Large intestine (tissue), 3 donors: ENCODE measurements at regions not wholly inside any gene's neighbourhood (a gene's known extent, or its start where the extent isn't known, plus 50 kb on each side); places are given as distances from the start of the nearest gene placed in this dataset.
"Not testable (repeated sequence)": the region's sequence is repeated elsewhere in the genome, so short reads cannot be mapped to it uniquely, and the experiment has no call there.

ENCODE experiments used
- DNase-seq, 2 donors: peaks; one replicate each; pipeline versions ENCODE4 v3.0.0 to v3.0.0-alpha.2; 2013
- H3K27ac ChIP-seq: one replicate; pipeline ENCODE4 v1.5.1; 2013; ENCODE audit warnings: low read length
- H3K27me3 ChIP-seq: 2 replicates; pipeline ENCODE4 v1.6.1; 2013; ENCODE audit warnings: low read length; ENCODE audit not compliant: control insufficient read depth, insufficient read depth
- H3K36me3 ChIP-seq: 2 replicates; pipeline ENCODE4 v1.6.1; 2013; ENCODE audit warnings: low read length; ENCODE audit not compliant: control insufficient read depth, insufficient read depth
- H3K4me1 ChIP-seq: one replicate; pipeline ENCODE4 v1.6.1; 2013; ENCODE audit warnings: low read length; ENCODE audit not compliant: control insufficient read depth, insufficient read depth
- H3K4me3 ChIP-seq: one replicate; pipeline ENCODE4 v1.5.1; 2013; ENCODE audit warnings: low read length
- H3K9me3 ChIP-seq: one replicate; pipeline ENCODE4 v1.6.1; 2013; ENCODE audit warnings: mild to moderate bottlenecking, low read depth, low read length, moderate library complexity; ENCODE audit not compliant: control insufficient read depth
- WGBS: methylation state at CpG from one replicate; pipeline ENCODE4 v1.1.5; 2013; ENCODE audit warnings: low lambda C conversion rate; ENCODE audit not compliant: insufficient coverage; 5-methylcytosine and 5-hydroxymethylcytosine counted together

GRCh38 chr5:12110629-12111028 lies 206.4 kb upstream of the CTNND2 start:
- WGBS = 43% methylated on average over 1 of the region's 3 CpGs
- DNase-seq = peak in 1 of 2 donors; percentile 48
- Histone ChIP-seq H3K4me3 (no peak overlapping the region), H3K36me3 (no peaks in the 10 kb centered on the region), H3K4me1 (peaks cover 24% of the 10 kb centered on the region), H3K9me3 (no peaks in the 10 kb centered on the region), H3K27me3 (no peaks in the 10 kb centered on the region), H3K27ac (peak overlapping the region; percentile 86)

- Histone ChIP-seq H3K27me3 (no peaks in the 10 kb centered on the region), H3K4me1 (peaks cover 24% of the 10 kb centered on the region), H3K9me3 (no peaks in the 10 kb centered on the region), H3K27ac (peak overlapping the region; percentile 63), H3K36me3 (no peaks in the 10 kb centered on the region), H3K4me3 (no peak overlapping the region)
- DNase-seq = peak in 1 of 2 donors; percentile 33
- WGBS = 67% methylated on average over 1 of the region's 5 CpGs
These were observed 204.9 kb upstream of the CTNND2 start for GRCh38 chr5:12109075-12109688.

GRCh38 chr5:12102151-12102550 lies 197.9 kb upstream of the CTNND2 start:
- no peak for DNase-seq
- no peak overlapping the region for H3K4me3 ChIP-seq
- WGBS = 90% methylated on average over 2 of the region's 3 CpGs

GRCh38 chr5:12100542-12100941 lies 196.3 kb upstream of the CTNND2 start:
- no peak overlapping the region for H3K27ac ChIP-seq
- no peaks in the 10 kb centered on the region for H3K27me3 ChIP-seq
- peaks cover 5% of the 10 kb centered on the region for H3K9me3 ChIP-seq
- no peak for DNase-seq
- no peak overlapping the region for H3K4me3 ChIP-seq
- no peaks in the 10 kb centered on the region for H3K36me3 ChIP-seq
- no peaks in the 10 kb centered on the region for H3K4me1 ChIP-seq

More at GRCh38 chr5:12102151-12102550, 197.9 kb upstream of the CTNND2 start:
- H3K9me3 ChIP-seq = peaks cover 2% of the 10 kb centered on the region
- H3K27me3 ChIP-seq = no peaks in the 10 kb centered on the region
- no peak overlapping the region for H3K27ac ChIP-seq
- no peaks in the 10 kb centered on the region for H3K36me3 ChIP-seq
- no peaks in the 10 kb centered on the region for H3K4me1 ChIP-seq

GRCh38 chr5:12099296-12099695 lies 195.1 kb upstream of the CTNND2 start:
- WGBS = no CpG with 5 or more reads among the region's 4 CpGs
- DNase-seq = no peak

GRCh38 chr5:12095808-12096281 lies 191.6 kb upstream of the CTNND2 start:
- WGBS = no CpG with 5 or more reads among the region's 1 CpG
- H3K4me1 ChIP-seq = no peaks in the 10 kb centered on the region
- H3K27me3 ChIP-seq = no peaks in the 10 kb centered on the region
- H3K36me3 ChIP-seq = no peaks in the 10 kb centered on the region
- peak in 1 of 2 donors; percentile 17 for DNase-seq
- H3K9me3 ChIP-seq = peaks cover 5% of the 10 kb centered on the region
- no peak overlapping the region for H3K27ac ChIP-seq
- no peak overlapping the region for H3K4me3 ChIP-seq

More at GRCh38 chr5:12099296-12099695, 195.1 kb upstream of the CTNND2 start:
- H3K36me3 ChIP-seq = no peaks in the 10 kb centered on the region
- no peaks in the 10 kb centered on the region for H3K4me1 ChIP-seq
- H3K27me3 ChIP-seq = no peaks in the 10 kb centered on the region
- peaks cover 5% of the 10 kb centered on the region for H3K9me3 ChIP-seq
- H3K4me3 ChIP-seq = no peak overlapping the region
- no peak overlapping the region for H3K27ac ChIP-seq

- Histone ChIP-seq H3K4me3 (no peak overlapping the region), H3K27me3 (no peaks in the 10 kb centered on the region), H3K9me3 (peaks cover 2% of the 10 kb centered on the region), H3K4me1 (no peaks in the 10 kb centered on the region), H3K36me3 (no peaks in the 10 kb centered on the region), H3K27ac (no peak overlapping the region)
- 90% methylated on average over 2 of the region's 6 CpGs for WGBS
- DNase-seq = no peak
These were observed 189.3 kb upstream of the CTNND2 start for GRCh38 chr5:12093586-12093985.

- no peak for DNase-seq
- no peak overlapping the region for H3K4me3 ChIP-seq
- no peaks in the 10 kb centered on the region for H3K27me3 ChIP-seq
- no CpG with 5 or more reads among the region's 1 CpG for WGBS
- no peaks in the 10 kb centered on the region for H3K9me3 ChIP-seq
- no peak overlapping the region for H3K27ac ChIP-seq
- H3K4me1 ChIP-seq = no peaks in the 10 kb centered on the region
- no peaks in the 10 kb centered on the region for H3K36me3 ChIP-seq
These were observed 176.5 kb upstream of the CTNND2 start for GRCh38 chr5:12080761-12081160.

- not testable (repeated sequence) for H3K4me3 ChIP-seq, H3K27me3 ChIP-seq, H3K27ac ChIP-seq, DNase-seq, H3K9me3 ChIP-seq, H3K4me1 ChIP-seq, H3K36me3 ChIP-seq
- no CpG with 5 or more reads among the region's 3 CpGs for WGBS
These were observed 174.0 kb upstream of the CTNND2 start for GRCh38 chr5:12078286-12078685.

GRCh38 chr5:12073426-12073825 lies 169.2 kb upstream of the CTNND2 start:
- no peak for DNase-seq
- H3K27me3 ChIP-seq = no peaks in the 10 kb centered on the region
- H3K9me3 ChIP-seq = no peaks in the 10 kb centered on the region
- H3K27ac ChIP-seq = no peak overlapping the region
- no peaks in the 10 kb centered on the region for H3K4me1 ChIP-seq
- H3K36me3 ChIP-seq = no peaks in the 10 kb centered on the region
- no peak overlapping the region for H3K4me3 ChIP-seq
- WGBS = 0% methylated on average over 1 of the region's 3 CpGs

GRCh38 chr5:12072441-12072840 lies 168.2 kb upstream of the CTNND2 start:
- WGBS = 21% methylated on average over 2 of the region's 5 CpGs
- Histone ChIP-seq H3K27me3 (no peaks in the 10 kb centered on the region), H3K27ac (no peak overlapping the region), H3K9me3 (no peaks in the 10 kb centered on the region), H3K4me1 (no peaks in the 10 kb centered on the region), H3K36me3 (no peaks in the 10 kb centered on the region), H3K4me3 (no peak overlapping the region)
- DNase-seq = no peak
